Nephron progenitor cell (in vitro differentiated cells): ENCODE measurements at regions not wholly inside any gene's neighbourhood (a gene's known extent, or its start where the extent isn't known, plus 50 kb on each side); places are given as distances from the start of the nearest gene placed in this dataset.

Source experiments
- DNase-seq: peaks from one replicate; pipeline ENCODE4 v3.0.0; 2021
- H3K27ac Mint-ChIP-seq: 2 replicates; pipeline ENCODE4 v1.8.0; 2021; ENCODE audit warnings: mild to moderate bottlenecking, moderate library complexity, mixed read lengths
- H3K27me3 Mint-ChIP-seq: 2 replicates; pipeline ENCODE4 v1.8.0; 2021; ENCODE audit warnings: mild to moderate bottlenecking, low read depth, mixed read lengths; ENCODE audit not compliant: poor library complexity
- H3K36me3 Mint-ChIP-seq: 2 replicates; pipeline ENCODE4 v1.8.0; 2021; ENCODE audit warnings: low read depth, mixed read lengths
- H3K4me1 Mint-ChIP-seq: 2 replicates; pipeline ENCODE4 v1.8.0; 2021; ENCODE audit warnings: mixed read lengths
- H3K4me3 Mint-ChIP-seq: 2 replicates; pipeline ENCODE4 v1.8.0; 2021; ENCODE audit warnings: mild to moderate bottlenecking, moderate library complexity, mixed read lengths
- H3K9me3 Mint-ChIP-seq: 2 replicates; pipeline ENCODE4 v1.8.0; 2021; ENCODE audit warnings: mild to moderate bottlenecking, moderate library complexity, mixed read lengths
- CTCF ChIP-seq: fragments of 200-600 bp; sonication (generic); IDR thresholded peaks from 2 replicates; pipeline ENCODE4 v1.5.0; 2021; ENCODE audit warnings: antibody characterized with exemption

DNA sequence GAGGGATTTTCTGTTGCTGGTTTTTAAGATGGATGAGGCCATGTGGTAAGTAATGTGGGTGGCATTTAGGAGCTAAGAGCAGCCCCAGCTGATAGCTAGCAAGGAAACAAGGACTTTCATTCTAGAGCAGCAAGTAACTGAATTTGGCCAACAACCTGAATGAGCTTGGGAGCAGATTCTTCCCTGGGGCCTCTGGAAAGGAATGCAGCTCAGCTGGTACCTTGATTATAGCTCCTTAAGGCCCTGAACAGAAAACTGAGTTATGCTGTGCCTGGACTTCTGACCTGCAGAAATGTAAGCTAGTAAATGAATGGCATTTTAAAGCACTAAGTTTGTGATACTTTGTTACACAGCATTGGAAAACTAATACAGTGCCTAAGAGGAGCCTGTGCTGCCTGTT is 565.5 kb downstream of the PDCD6IP start:
- no peak for TF ChIP-seq CTCF
- H3K36me3 Mint-ChIP-seq: no peaks in the 10 kb centered on the region
- no peaks in the 10 kb centered on the region for H3K27me3 Mint-ChIP-seq
- no peak overlapping the region for H3K27ac Mint-ChIP-seq
- no peak for DNase-seq
- H3K4me3 Mint-ChIP-seq: no peak overlapping the region
- no peaks in the 10 kb centered on the region for H3K4me1 Mint-ChIP-seq
- H3K9me3 Mint-ChIP-seq: peaks cover 5% of the 10 kb centered on the region

GRCh38 chr3:34364335-34364734 is 565.9 kb downstream of the PDCD6IP start:
- no peak for DNase-seq
- Mint-ChIP-seq H3K27ac (no peak overlapping the region), H3K36me3 (no peaks in the 10 kb centered on the region), H3K27me3 (no peaks in the 10 kb centered on the region), H3K9me3 (peaks cover 5% of the 10 kb centered on the region), H3K4me1 (no peaks in the 10 kb centered on the region), H3K4me3 (no peak overlapping the region)
- TF ChIP-seq CTCF: no peak

DNA sequence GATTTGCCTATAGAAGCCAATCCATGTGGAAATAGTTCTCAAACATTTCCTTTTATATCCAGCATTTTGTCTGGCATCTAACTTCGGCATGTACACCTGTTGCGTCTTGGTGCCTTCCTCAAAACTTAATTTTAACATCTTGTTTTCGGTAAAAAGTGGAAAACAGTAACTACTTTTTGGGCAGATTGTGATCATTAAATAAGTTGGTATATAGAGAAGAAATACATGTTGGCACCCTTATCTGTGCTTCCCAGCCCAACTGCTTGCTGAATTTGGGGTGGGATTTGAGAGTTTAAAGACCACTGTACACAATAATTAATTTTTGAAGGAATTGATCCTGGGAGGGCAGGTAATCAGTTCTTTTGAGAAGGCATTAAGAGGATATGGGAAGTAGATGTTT is 566.8 kb downstream of the PDCD6IP start:
- no peaks in the 10 kb centered on the region for H3K36me3 Mint-ChIP-seq
- no peak for TF ChIP-seq CTCF
- peaks cover 5% of the 10 kb centered on the region for H3K9me3 Mint-ChIP-seq
- H3K4me3 Mint-ChIP-seq: no peak overlapping the region
- H3K4me1 Mint-ChIP-seq: no peaks in the 10 kb centered on the region
- H3K27me3 Mint-ChIP-seq: no peaks in the 10 kb centered on the region
- no peak for DNase-seq
- no peak overlapping the region for H3K27ac Mint-ChIP-seq

GRCh38 chr3:34365771-34366170 is 567.3 kb downstream of the PDCD6IP start:
- DNase-seq: no peak
- Mint-ChIP-seq H3K4me1 (no peaks in the 10 kb centered on the region), H3K4me3 (no peak overlapping the region), H3K27ac (no peak overlapping the region), H3K9me3 (peaks cover 5% of the 10 kb centered on the region), H3K36me3 (no peaks in the 10 kb centered on the region), H3K27me3 (no peaks in the 10 kb centered on the region)
- TF ChIP-seq CTCF: no peak

DNA sequence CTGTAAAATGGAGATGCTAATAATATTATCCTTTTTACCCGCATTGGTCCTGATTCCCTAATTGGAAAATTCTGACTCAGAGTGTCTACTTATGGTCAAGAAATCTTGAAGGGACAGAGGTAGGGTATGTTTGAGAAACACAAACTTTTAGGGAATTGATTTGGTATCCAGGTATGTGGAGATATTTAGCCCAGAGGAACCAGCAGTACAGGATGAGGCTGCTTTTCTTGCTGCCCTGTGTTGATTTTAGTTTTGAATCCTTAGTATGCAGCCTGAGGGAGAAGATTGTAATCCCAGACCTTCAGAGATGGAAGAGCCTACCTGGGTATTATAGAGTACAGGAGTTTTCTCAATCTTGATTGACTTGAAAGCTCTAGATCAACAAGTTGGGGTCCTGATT is 569.1 kb downstream of the PDCD6IP start:
- H3K4me3 Mint-ChIP-seq: no peak overlapping the region
- peaks cover 9% of the 10 kb centered on the region for H3K9me3 Mint-ChIP-seq
- no peaks in the 10 kb centered on the region for H3K36me3 Mint-ChIP-seq
- DNase-seq: no peak
- H3K27me3 Mint-ChIP-seq: no peaks in the 10 kb centered on the region
- H3K4me1 Mint-ChIP-seq: no peaks in the 10 kb centered on the region
- no peak for TF ChIP-seq CTCF
- H3K27ac Mint-ChIP-seq: no peak overlapping the region

GRCh38 chr3:34374521-34374920 is 576.1 kb downstream of the PDCD6IP start:
- Mint-ChIP-seq H3K9me3 (peaks cover 4% of the 10 kb centered on the region), H3K36me3 (no peaks in the 10 kb centered on the region), H3K27me3 (no peaks in the 10 kb centered on the region), H3K27ac (no peak overlapping the region), H3K4me3 (no peak overlapping the region), H3K4me1 (no peaks in the 10 kb centered on the region)
- TF ChIP-seq CTCF: no peak
- no peak for DNase-seq
